Left lung (tissue), 4 donors: ENCODE measurements at regions not wholly inside any gene's neighbourhood (a gene's known extent, or its start where the extent isn't known, plus 50 kb on each side); places are given as distances from the start of the nearest gene placed in this dataset.

ENCODE experiments used
- ATAC-seq: fragments of 200-7000 bp; cut with Tn5 transposase; one replicate; pipeline ENCODE4 v1.9.1; 2020; ENCODE audit warnings: moderate library complexity
- DNase-seq, 4 donors: peaks; one replicate each; pipeline ENCODE4 v3.0.0-alpha.2; 2013 to 2020
- H3K27ac ChIP-seq, 2 donors: fragments of 200-600 bp; sonication (generic) in 1 of 2; one replicate each; pipeline versions ENCODE4 v1.5.0 to v1.8.0; 2020 to 2021
- H3K27me3 ChIP-seq, 2 donors: fragments of 200-600 bp; sonication (generic) in 1 of 2; one replicate each; pipeline versions ENCODE4 v1.5.0 to v1.8.0; 2020 to 2021
- H3K36me3 ChIP-seq, 2 donors: fragments of 200-600 bp; sonication (generic) in 1 of 2; one replicate each; pipeline versions ENCODE4 v1.5.0 to v1.8.0; 2020 to 2021
- H3K4me1 ChIP-seq, 2 donors: fragments of 200-600 bp; one replicate each; pipeline ENCODE4 v1.8.0; 2021
- H3K4me3 ChIP-seq, 2 donors: fragments of 200-600 bp; sonication (generic) in 1 of 2; one replicate each; pipeline versions ENCODE4 v1.5.0 to v1.8.0; 2020 to 2021; ENCODE audit warnings: mild to moderate bottlenecking in 1 of 2
- H3K9me3 ChIP-seq, 2 donors: fragments of 200-600 bp; sonication (generic) in 1 of 2; one replicate each; pipeline versions ENCODE4 v1.5.0 to v1.8.0; 2020 to 2021
- intact Hi-C, 2 donors: fragments of 100-400 bp; cut with DNase I; formaldehyde crosslinking; loops; one replicate each; pipeline versions ENCODE4 v1.11.2 to v1.14.2; 2022
- TF ChIP-seq, protein P1 (sequence below), 2 donors: fragments of 200-600 bp; sonication (generic) in 1 of 2; IDR thresholded peaks; one replicate each; pipeline versions ENCODE4 v1.5.0 to v1.8.0; 2021; ENCODE audit warnings: antibody characterized with exemption in 2 of 2
- donor health status: DM: no; HTN: yes; CAD: no.
- donor health status: DM: no; HTN: no; CAD: no.

DNA sequence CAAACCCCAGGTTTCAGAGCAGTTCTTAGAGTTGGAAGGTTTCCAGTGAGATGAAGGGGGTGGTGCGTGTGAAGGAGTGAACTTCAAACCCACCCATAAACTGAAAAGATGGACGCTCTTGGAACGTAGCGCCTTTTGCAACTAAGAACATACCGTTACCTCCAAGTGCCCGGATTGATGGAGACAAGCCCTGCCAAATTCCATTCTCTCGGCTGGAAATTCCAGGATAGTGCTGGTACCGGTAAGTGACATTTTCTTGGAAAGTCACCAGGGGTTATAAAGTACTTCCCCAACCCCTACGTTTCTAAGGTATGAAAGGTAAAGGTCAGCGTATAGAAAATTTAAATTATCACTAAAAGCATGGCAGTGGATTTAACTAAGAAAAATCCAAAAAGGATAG is 91.6 kb upstream of the CLDN14 start:
- no peak for ATAC-seq
- Histone ChIP-seq H3K36me3 (no peaks in the 10 kb centered on the region), H3K27ac (no peak overlapping the region), H3K27me3 (peaks cover 0 to 21% of the 10 kb centered on the region in 2 donors), H3K4me1 (no peaks in the 10 kb centered on the region), H3K4me3 (no peak overlapping the region), H3K9me3 (no peaks in the 10 kb centered on the region)
- intact Hi-C loops = no loop called here
- DNase-seq = no peak
- TF ChIP-seq, protein P1, sequence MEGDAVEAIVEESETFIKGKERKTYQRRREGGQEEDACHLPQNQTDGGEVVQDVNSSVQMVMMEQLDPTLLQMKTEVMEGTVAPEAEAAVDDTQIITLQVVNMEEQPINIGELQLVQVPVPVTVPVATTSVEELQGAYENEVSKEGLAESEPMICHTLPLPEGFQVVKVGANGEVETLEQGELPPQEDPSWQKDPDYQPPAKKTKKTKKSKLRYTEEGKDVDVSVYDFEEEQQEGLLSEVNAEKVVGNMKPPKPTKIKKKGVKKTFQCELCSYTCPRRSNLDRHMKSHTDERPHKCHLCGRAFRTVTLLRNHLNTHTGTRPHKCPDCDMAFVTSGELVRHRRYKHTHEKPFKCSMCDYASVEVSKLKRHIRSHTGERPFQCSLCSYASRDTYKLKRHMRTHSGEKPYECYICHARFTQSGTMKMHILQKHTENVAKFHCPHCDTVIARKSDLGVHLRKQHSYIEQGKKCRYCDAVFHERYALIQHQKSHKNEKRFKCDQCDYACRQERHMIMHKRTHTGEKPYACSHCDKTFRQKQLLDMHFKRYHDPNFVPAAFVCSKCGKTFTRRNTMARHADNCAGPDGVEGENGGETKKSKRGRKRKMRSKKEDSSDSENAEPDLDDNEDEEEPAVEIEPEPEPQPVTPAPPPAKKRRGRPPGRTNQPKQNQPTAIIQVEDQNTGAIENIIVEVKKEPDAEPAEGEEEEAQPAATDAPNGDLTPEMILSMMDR (IDR thresholded peaks at IDR 0.05) = no peak

DNA sequence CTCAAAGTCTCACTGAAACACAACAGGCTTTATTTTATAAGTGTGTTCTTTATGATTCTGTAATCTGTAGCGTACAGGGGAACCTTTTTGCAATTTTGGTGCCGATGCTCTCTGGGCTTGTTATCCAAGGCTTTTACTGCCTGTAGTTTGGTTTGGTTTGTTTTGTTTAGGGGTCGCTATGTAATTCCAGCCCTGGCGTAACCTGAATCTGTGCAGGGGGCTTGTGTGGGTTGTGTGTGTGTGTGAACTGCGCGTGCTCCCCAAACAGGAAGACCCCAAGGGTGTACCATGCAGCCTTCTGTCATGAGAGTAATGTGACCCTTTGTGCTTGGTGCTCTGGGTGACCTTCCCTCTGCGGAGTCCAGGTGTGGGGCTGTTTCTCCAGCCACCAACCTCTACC is 92.1 kb upstream of the CLDN14 start:
- TF ChIP-seq, protein P1 (IDR thresholded peaks at IDR 0.05) = no peak
- intact Hi-C loops = no loop called here
- Histone ChIP-seq H3K9me3 (no peaks in the 10 kb centered on the region), H3K4me1 (no peaks in the 10 kb centered on the region), H3K36me3 (no peaks in the 10 kb centered on the region), H3K27me3 (peaks cover 0 to 21% of the 10 kb centered on the region in 2 donors), H3K27ac (no peak overlapping the region), H3K4me3 (no peak overlapping the region)
- ATAC-seq = no peak
- no peak for DNase-seq

DNA sequence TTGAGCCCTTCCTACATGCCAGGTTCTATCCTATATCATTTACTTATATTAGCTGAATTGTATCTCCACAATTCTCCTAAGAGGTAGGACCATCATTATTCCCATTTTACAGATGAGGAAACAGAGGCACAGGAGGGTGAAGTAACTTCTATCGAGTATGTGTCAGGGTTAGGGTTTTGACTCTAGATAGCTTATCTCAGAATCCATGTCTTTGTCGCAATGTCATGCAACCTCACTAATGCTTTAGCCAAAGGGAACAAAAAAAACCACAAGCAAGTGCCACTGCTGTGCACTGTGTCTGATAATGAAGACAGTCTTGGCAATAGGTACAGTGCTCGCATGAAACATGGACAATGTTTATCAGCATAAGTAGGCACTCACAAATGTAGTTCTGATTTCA is 95.4 kb upstream of the CLDN14 start:
- TF ChIP-seq, protein P1 (IDR thresholded peaks at IDR 0.05) = no peak
- intact Hi-C loops = no loop called here
- peaks cover 0 to 7% of the 10 kb centered on the region in 2 donors for H3K27me3 ChIP-seq
- no peak overlapping the region for H3K27ac ChIP-seq
- H3K9me3 ChIP-seq = no peaks in the 10 kb centered on the region
- no peak for ATAC-seq
- no peaks in the 10 kb centered on the region for H3K4me1 ChIP-seq
- DNase-seq = no peak
- H3K36me3 ChIP-seq = no peaks in the 10 kb centered on the region
- no peak overlapping the region for H3K4me3 ChIP-seq

DNA sequence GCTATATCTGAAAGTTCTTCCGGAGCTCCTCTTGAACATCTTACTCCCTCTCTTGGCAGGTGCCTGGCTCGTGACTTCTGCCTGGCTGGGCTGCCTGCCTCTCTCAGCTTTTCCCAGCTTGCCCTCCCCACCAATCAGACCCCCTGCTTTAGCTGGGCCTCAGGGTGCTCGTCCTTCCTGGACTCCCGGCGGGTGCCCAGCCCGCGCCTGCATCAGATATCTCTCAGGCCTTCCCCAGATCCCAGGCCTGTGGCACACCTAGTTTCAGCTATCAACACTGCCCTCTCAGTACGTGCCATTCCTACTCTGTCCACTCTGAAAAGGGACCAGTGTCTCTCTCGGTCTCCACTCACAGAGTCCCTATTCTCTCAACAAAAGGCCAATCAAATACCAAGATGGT is 96.5 kb upstream of the CLDN14 start:
- no peaks in the 10 kb centered on the region for H3K36me3 ChIP-seq
- H3K27ac ChIP-seq = no peak overlapping the region

DNA sequence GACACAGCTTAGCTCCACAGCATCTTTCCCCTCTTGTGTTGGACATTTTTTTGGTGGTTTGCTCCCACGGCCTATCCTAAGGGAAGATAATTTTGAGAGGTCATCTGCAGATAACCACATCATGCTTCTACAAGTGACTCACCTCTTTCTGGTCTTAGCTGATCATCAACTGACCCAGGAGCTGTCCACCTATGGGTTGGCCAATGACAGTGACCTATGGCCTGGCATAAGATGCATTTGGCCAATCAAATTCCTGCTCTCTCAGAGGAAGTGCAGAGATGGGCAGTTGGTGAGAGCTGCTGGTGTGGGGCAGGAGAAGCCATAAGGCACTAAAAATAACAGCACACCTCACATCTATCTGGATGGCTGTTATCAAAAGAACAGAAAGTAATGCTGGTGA is 100.0 kb upstream of the CLDN14 start:
- no peak overlapping the region for H3K27ac ChIP-seq
- H3K4me3 ChIP-seq = no peak overlapping the region
- ATAC-seq (no peak), DNase-seq (no peak)
- H3K36me3 ChIP-seq = no peaks in the 10 kb centered on the region
- H3K9me3 ChIP-seq = no peaks in the 10 kb centered on the region
- H3K27me3 ChIP-seq = peaks cover 0 to 2% of the 10 kb centered on the region in 2 donors
- intact Hi-C loops = no loop called here
- no peaks in the 10 kb centered on the region for H3K4me1 ChIP-seq
- TF ChIP-seq, protein P1 (IDR thresholded peaks at IDR 0.05) = no peak

More for the DNA sequence above, 96.5 kb upstream of the CLDN14 start:
- Histone ChIP-seq H3K9me3 (no peaks in the 10 kb centered on the region), H3K27me3 (peaks cover 0 to 2% of the 10 kb centered on the region in 2 donors), H3K4me3 (no peak overlapping the region), H3K4me1 (no peaks in the 10 kb centered on the region)
- ATAC-seq = no peak
- DNase-seq = no peak
- TF ChIP-seq, protein P1 (IDR thresholded peaks at IDR 0.05) = no peak
- intact Hi-C loops = no loop called here
